ES-I3 (cell line): ENCODE measurements at regions not wholly inside any gene's neighbourhood (a gene's known extent, or its start where the extent isn't known, plus 50 kb on each side); places are given as distances from the start of the nearest gene placed in this dataset.
"Not testable (repeated sequence)": the region's sequence is repeated elsewhere in the genome, so short reads cannot be mapped to it uniquely, and the experiment has no call there.

Experiments used
- H3K36me3 ChIP-seq: 2 replicates; pipeline ENCODE4 v1.6.1; 2013; ENCODE audit warnings: mild to moderate bottlenecking, low read length, control low read depth, moderate library complexity; ENCODE audit not compliant: insufficient read depth
- H3K4me1 ChIP-seq: 2 replicates; pipeline ENCODE4 v1.6.1; 2013; ENCODE audit warnings: mild to moderate bottlenecking, control low read depth, low read length; ENCODE audit not compliant: insufficient read depth
- H3K9ac ChIP-seq: 2 replicates; pipeline ENCODE4 v1.6.1; 2013; ENCODE audit warnings: low read depth, mild to moderate bottlenecking, low read length, moderate library complexity
- H3K9me3 ChIP-seq: 2 replicates; pipeline ENCODE4 v1.6.1; 2013; ENCODE audit warnings: mild to moderate bottlenecking, low read length, moderate library complexity; ENCODE audit not compliant: control insufficient read depth, insufficient read depth

DNA sequence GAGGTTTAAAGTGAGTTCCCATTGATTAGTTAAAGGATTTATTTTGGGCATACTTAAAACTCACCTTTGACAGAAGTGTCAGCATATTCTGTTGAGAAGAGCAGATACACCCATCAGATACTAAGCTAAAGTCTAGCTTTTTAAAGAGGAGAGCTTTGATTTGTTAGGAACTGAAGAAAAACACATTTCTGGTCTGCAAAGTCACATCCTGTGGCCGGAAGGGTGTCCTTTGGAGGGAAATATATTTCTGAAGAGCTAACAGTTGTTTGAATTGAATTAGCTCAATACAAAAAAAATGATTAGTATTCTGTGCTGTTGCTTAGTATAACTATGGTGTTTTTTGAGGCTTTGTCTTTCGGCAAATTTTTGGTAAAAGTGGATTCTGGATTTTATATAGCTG, 302.7 kb downstream of the RFPL4B start:
- no peaks in the 10 kb centered on the region for H3K4me1 ChIP-seq
- no peaks in the 10 kb centered on the region for H3K36me3 ChIP-seq
- H3K9me3 ChIP-seq = no peaks in the 10 kb centered on the region
- no peak overlapping the region for H3K9ac ChIP-seq

DNA sequence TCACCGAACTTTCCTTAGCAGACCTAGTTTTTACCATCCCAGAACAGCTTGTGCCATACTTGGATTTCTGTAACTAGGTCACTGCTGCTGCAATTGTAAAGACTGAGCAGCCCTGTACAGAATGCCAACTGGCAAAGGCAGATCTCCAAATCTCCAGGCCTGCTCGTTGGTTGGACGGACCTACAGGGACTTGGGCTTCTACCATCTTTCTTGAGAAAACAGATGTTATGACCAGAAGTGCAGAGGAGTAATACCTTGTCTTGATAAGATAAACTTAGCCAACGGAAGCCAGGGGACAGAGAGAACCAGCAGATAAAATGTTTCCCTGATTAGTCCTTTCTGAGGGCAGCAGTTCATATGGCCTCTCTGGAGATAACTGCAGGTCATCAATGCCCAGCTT, 304.1 kb downstream of the RFPL4B start:
- H3K9ac ChIP-seq = no peak overlapping the region

DNA sequence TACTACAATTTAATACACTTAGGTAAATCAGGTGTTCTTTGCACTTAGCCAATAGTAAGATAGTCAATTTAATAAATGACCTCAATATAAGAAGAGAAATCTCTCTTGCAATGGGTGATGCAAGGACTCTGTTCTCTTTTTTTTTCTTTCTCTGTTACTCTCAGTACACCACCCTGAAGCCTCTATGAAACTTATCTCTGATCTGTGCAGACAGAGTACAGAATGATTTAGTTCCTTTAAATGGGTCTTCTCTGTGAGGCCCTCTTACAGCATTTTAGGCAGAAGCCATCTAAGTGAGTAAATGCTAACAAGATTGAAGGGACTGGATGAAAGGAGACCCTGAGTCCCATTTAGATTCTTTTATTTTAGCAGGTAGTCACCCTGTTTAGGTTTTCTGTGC, 312.8 kb downstream of the RFPL4B start:
- no peak overlapping the region for H3K9ac ChIP-seq
- H3K36me3 ChIP-seq = no peaks in the 10 kb centered on the region
- H3K9me3 ChIP-seq = no peaks in the 10 kb centered on the region
- no peaks in the 10 kb centered on the region for H3K4me1 ChIP-seq

More for the DNA sequence above, 304.1 kb downstream of the RFPL4B start:
- Histone ChIP-seq H3K36me3 (no peaks in the 10 kb centered on the region), H3K9me3 (no peaks in the 10 kb centered on the region), H3K4me1 (no peaks in the 10 kb centered on the region)

- Histone ChIP-seq H3K9ac (no peak overlapping the region), H3K9me3 (no peaks in the 10 kb centered on the region), H3K36me3 (no peaks in the 10 kb centered on the region), H3K4me1 (no peaks in the 10 kb centered on the region)
These were observed 313.5 kb downstream of the RFPL4B start for GRCh38 chr6:112660626-112661025.

DNA sequence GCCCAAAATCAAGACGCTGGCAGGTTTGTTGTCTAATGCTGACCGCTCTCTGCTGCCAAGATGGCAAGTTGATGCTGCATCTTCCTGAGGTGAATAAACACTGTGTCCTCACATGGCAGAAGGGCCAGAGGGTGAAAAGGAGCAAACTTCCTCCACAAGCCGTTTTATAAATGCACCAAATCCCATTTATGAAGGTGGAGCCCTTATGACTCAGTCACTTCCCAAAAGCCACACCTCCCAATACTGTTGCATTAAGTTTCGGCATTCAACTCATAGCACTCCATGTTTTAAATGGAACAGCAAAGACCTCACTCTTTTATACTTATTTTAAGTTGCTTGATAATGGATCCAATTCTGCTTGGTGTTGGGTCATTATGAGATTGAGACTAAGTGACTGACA, 316.6 kb downstream of the RFPL4B start:
- H3K9me3 ChIP-seq = no peaks in the 10 kb centered on the region
- no peaks in the 10 kb centered on the region for H3K36me3 ChIP-seq
- no peak overlapping the region for H3K9ac ChIP-seq
- H3K4me1 ChIP-seq = no peaks in the 10 kb centered on the region

- no peaks in the 10 kb centered on the region for H3K36me3 ChIP-seq
- H3K9ac ChIP-seq = no peak overlapping the region
- no peaks in the 10 kb centered on the region for H3K4me1 ChIP-seq
- no peaks in the 10 kb centered on the region for H3K9me3 ChIP-seq
These were observed 318.0 kb downstream of the RFPL4B start for GRCh38 chr6:112665114-112665513.

GRCh38 chr6:112665815-112666214, 318.7 kb downstream of the RFPL4B start:
- no peaks in the 10 kb centered on the region for H3K4me1 ChIP-seq
- no peak overlapping the region for H3K9ac ChIP-seq
- H3K36me3 ChIP-seq = no peaks in the 10 kb centered on the region
- H3K9me3 ChIP-seq = no peaks in the 10 kb centered on the region

DNA sequence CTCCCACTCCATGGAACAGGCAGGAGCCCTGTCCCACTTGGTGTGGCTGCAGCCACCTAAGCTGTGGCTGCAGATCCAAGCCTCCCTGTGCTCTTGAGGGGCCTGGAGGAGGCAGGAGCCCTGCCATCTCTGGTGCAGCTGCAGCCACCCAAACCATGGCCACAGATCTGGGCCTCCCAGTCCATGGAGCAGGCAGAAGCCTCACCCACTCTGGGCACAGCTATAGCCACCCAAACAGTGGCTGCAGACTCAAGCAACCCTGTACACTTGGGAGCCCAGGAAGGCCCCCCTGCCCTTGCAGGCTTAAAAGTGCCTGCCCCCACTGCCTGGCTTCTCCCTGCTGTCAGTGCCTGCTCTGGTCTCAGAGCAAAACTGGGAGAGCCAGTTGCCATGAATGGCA, 320.3 kb downstream of the RFPL4B start:
- H3K9me3 ChIP-seq = no peaks in the 10 kb centered on the region

DNA sequence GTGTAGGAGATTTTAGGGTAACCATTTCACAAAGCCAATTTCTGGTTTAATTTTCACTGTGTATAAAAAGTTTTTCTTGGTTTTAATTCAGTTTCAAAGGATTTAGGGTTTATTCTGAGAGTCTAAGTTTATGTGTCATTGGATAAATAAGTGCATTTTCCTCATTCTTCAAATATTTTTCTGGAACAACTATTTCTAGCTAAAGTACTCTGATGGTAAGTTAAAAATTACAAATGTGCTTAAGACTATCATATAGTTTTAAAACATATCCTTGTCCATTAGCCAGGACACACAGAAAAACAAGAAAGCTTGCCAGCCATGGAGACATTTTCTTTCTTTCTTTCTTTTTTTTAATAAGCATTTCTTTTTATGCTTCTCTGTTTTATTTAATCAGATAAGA, 333.0 kb downstream of the RFPL4B start:
- no peaks in the 10 kb centered on the region for H3K36me3 ChIP-seq
- no peaks in the 10 kb centered on the region for H3K9me3 ChIP-seq
- no peak overlapping the region for H3K9ac ChIP-seq
- H3K4me1 ChIP-seq = no peaks in the 10 kb centered on the region

More for the DNA sequence above, 320.3 kb downstream of the RFPL4B start:
- no peaks in the 10 kb centered on the region for H3K4me1 ChIP-seq
- H3K36me3 ChIP-seq = no peaks in the 10 kb centered on the region
- no peak overlapping the region for H3K9ac ChIP-seq

DNA sequence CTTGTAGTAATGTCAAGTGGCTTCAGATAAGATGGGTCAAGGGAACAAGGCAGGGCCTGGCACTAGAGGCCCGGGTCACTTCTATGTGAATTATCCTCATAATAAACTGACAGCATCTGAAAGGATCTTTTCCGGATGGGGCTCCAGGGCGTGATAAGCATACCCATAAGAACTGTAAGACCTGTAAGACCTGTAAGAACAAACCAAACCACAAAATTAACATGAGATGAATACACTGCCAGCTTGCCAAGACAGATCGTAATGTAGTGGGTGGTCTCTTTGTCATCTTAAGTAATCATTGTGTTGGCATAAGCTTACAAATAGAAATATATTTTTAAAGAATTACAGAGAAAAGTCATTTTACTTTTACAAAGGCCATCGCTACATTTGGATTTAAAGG, 334.9 kb downstream of the RFPL4B start:
- Histone ChIP-seq H3K36me3 (no peaks in the 10 kb centered on the region), H3K4me1 (no peaks in the 10 kb centered on the region), H3K9me3 (no peaks in the 10 kb centered on the region), H3K9ac (no peak overlapping the region)

DNA sequence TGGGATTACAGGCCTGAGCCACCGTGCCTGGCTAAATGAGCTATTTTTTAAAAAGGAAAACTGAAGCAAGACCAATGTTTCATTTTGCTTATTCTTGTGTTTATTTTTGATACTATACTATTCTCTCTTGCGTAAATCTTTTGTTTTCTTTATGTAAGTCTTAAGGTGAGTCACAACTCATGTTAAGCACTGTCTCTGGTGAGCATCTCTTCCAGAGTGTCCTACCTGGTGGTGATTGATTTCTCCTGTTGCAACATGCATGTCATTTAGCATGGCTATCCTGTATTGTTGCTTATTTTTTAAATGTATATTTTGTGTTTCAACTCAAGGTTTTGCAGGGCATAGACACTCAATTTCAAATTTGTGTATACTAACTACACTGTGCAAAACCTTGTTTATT, 336.0 kb downstream of the RFPL4B start:
- Histone ChIP-seq H3K4me1 (no peaks in the 10 kb centered on the region), H3K9me3 (no peaks in the 10 kb centered on the region), H3K9ac (no peak overlapping the region), H3K36me3 (no peaks in the 10 kb centered on the region)

- Histone ChIP-seq H3K9me3 (no peaks in the 10 kb centered on the region), H3K9ac (no peak overlapping the region), H3K36me3 (no peaks in the 10 kb centered on the region), H3K4me1 (no peaks in the 10 kb centered on the region)
These were observed 336.8 kb downstream of the RFPL4B start for GRCh38 chr6:112683926-112684325.

DNA sequence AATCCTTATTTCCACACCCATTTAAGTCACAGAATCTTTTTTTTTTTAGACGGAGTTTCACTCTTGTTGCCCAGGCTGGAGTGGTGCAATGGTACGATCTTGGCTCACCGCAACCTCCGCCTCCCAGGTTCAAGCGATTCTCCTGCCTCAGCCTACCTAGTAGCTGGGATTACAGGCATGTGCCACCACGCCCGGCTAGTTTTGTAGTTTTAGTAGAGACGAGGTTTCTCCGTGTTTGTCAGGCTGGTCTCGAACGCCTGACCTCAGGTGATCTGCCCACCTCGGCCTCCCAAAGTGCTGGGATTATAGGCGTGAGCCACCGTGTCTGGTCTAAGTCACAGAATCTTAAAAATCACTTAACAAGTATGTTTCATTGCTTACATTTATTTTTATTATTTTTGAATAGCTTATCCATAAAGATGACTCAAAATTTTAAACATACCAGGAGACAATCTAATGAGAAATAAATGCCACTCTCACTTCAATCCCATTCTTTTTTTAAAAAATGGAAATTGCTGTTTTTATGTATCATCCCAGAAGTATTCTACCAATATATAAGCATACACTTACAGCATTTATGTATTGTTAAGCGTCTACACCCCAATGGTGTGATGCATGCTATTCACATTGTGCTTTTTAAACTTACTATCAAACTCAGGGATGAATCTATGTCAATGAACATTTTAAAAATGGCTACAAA, 338.5 kb downstream of the RFPL4B start:
- not testable (repeated sequence) for H3K9ac ChIP-seq, H3K36me3 ChIP-seq, H3K4me1 ChIP-seq, H3K9me3 ChIP-seq

DNA sequence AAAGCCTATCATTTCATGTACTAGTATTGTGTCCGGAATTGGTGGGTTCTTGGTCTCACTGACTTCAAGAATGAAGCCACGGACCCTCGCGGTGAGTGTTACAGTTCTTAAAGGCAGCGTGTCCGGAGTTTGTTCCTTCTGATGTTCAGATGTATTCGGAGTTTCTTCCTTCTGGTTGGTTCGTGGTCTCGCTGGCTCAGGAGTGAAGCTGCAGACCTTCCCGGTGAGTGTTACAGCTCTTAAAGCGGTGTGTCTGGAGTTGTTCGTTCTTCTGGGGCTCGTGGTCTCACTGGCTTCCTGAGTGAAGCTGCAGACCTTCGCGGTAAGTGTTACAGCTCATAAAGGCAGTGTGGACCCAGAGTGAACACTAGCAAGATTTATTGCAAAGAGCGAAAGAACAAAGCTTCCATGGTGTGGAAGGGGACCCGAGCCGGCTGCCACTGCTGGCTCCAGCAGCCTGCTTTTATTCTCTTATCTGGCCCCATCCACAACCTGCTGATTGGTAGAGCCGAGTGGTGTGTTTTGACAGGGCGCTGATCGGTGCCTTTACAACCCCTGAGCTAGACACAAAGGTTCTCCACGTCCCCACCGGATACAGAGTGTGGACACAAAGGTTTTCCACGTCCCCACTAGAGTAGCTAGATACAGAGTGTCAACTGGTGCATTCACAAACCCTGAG, 341.5 kb downstream of the RFPL4B start:
- not testable (repeated sequence) for H3K9me3 ChIP-seq, H3K36me3 ChIP-seq, H3K9ac ChIP-seq, H3K4me1 ChIP-seq

DNA sequence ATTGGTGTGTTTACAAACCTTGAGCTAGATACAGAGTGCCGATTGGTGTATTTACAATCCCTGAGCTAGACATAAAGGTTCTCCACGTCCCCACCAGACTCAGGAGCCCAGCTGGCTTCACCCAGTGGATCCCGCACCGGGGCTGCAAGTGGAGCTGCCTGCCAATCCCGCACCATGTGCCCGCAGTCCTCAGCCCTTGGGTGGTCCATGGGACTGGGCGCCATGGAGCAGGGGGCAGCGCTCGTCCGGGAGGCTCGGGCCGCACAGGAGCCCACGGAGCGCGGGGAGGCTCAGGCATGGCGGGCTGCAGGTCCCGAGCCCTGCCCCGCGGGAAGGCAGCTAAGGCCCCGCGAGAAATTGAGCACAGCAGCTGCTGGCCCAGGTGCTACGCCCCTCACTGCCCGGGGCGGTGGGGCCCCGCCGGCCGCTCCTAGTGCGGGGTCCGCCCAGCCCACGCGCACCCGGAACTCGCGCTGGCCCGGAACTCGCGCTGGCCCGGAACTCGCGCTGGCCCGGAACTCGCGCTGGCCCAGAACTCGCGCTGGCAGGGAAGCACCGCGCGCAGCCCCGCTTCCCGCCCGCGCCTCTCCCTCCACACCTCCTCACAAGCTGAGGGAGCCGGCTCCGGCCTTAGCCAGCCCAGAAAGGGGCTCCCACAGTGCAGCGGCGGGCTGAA, 342.2 kb downstream of the RFPL4B start:
- H3K9ac ChIP-seq, H3K36me3 ChIP-seq, H3K4me1 ChIP-seq, H3K9me3 ChIP-seq: not testable (repeated sequence)
